H1 (cell line): ENCODE measurements at regions not wholly inside any gene's neighbourhood (a gene's known extent, or its start where the extent isn't known, plus 50 kb on each side); places are given as distances from the start of the nearest gene placed in this dataset.

Experiments used
- CTCF ChIA-PET: fragments of 300-600 bp; sonication (Branson Sonifier 250); formaldehyde crosslinking; loops from one replicate; lab custom pipeline; 2021; ENCODE audit not compliant: partially characterized antibody; lab: Charles Lee
- POLR2A ChIA-PET: fragments of 300-600 bp; sonication (Branson Sonifier 250); formaldehyde crosslinking; loops from one replicate; lab custom pipeline; 2021; ENCODE audit warnings: inconsistent platforms; ENCODE audit not compliant: partially characterized antibody; lab: Charles Lee
- DNase-seq, 2 experiments: peaks; one replicate each; pipeline versions ENCODE4 v3.0.0 to v3.0.0-alpha.2; 2010 to 2022; ENCODE audit warnings: low spot score in 2 of 2, low read depth in 1 of 2, mixed read lengths in 1 of 2
- FAIRE-seq: peaks from 2 replicates; lab custom pipeline; 2011; peaks lifted over from hg19 to GRCh38; lab: Jason Lieb, UNC
- H2AFZ ChIP-seq: 2 replicates; pipeline ENCODE4 v1.8.1; 2012; ENCODE audit warnings: low read length, inconsistent platforms
- H2AK5ac ChIP-seq: 2 replicates; pipeline ENCODE4 v1.6.1; 2013; ENCODE audit warnings: low read depth, low read length
- H2BK120ac ChIP-seq: replicated peaks from 2 replicates; pipeline ENCODE3; 2013; ENCODE audit warnings: low read depth, low read length, inconsistent platforms
- H2BK12ac ChIP-seq: 2 replicates; pipeline ENCODE4 v1.6.1; 2013; ENCODE audit warnings: low read depth, low read length
- H2BK15ac ChIP-seq: 2 replicates; pipeline ENCODE4 v1.6.1; 2013; ENCODE audit warnings: low read length
- H2BK20ac ChIP-seq: 2 replicates; pipeline ENCODE4 v1.6.1; 2013; ENCODE audit warnings: low read length
- H2BK5ac ChIP-seq: 2 replicates; pipeline ENCODE4 v1.6.1; 2013; ENCODE audit warnings: low read depth, low read length
- H3K14ac ChIP-seq: 2 replicates; pipeline ENCODE4 v1.6.1; 2013; ENCODE audit warnings: inconsistent platforms; ENCODE audit not compliant: insufficient read length
- H3K18ac ChIP-seq: 2 replicates; pipeline ENCODE4 v1.6.1; 2013; ENCODE audit warnings: low read length; ENCODE audit errors: extremely low read depth
- H3K23ac ChIP-seq: 2 replicates; pipeline ENCODE4 v1.6.1; 2013; ENCODE audit warnings: inconsistent platforms; ENCODE audit not compliant: insufficient read length
- H3K23me2 ChIP-seq: 2 replicates; pipeline ENCODE4 v1.6.1; 2013; ENCODE audit warnings: low read depth, low read length
- H3K27ac ChIP-seq: 2 replicates; pipeline ENCODE4 v1.6.1; 2011; ENCODE audit warnings: low read depth, low read length, inconsistent platforms
- H3K27me3 ChIP-seq, 4 experiments: replicated peaks in 1 of 4; 1 replicate in 1 of 4; 2 replicates in 3 of 4; pipeline versions ENCODE4 v1.6.1 to v1.8.1; 2011 to 2013; ENCODE audit warnings: low read length in 3 of 4, mild to moderate bottlenecking in 3 of 4, inconsistent platforms in 2 of 4, mixed read lengths in 2 of 4, moderate library complexity in 1 of 4; ENCODE audit not compliant: control insufficient read depth in 3 of 4, insufficient read depth in 3 of 4; ENCODE audit errors: extremely low read depth in 1 of 4
- H3K36me3 ChIP-seq, 4 experiments: 2 replicates each; pipeline versions ENCODE4 v1.6.1 to v1.8.1; 2011 to 2013; ENCODE audit warnings: mild to moderate bottlenecking in 4 of 4, low read length in 3 of 4, moderate library complexity in 2 of 4, control low read depth in 1 of 4, inconsistent platforms in 1 of 4; ENCODE audit not compliant: insufficient read depth in 4 of 4, control insufficient read depth in 2 of 4
- H3K4ac ChIP-seq: replicated peaks from 2 replicates; pipeline ENCODE3; 2013; ENCODE audit warnings: low read length, low read depth, mixed read lengths, inconsistent platforms; ENCODE audit not compliant: insufficient read length
- H3K4me1 ChIP-seq, 4 experiments: replicated peaks in 1 of 4; 1 replicate in 1 of 4; 2 replicates in 3 of 4; pipeline versions ENCODE4 v1.6.1 to v1.8.1; 2011 to 2013; ENCODE audit warnings: low read length in 3 of 4, inconsistent platforms in 2 of 4, mixed read lengths in 1 of 4; ENCODE audit not compliant: insufficient read depth in 4 of 4, control insufficient read depth in 3 of 4
- H3K4me2 ChIP-seq, 2 experiments: 2 replicates each; pipeline versions ENCODE4 v1.6.1 to v1.8.1; 2011 to 2013; ENCODE audit warnings: low read depth in 2 of 2, low read length in 2 of 2, control low read depth in 1 of 2, inconsistent platforms in 1 of 2, mild to moderate bottlenecking in 1 of 2; ENCODE audit not compliant: insufficient read depth in 1 of 2
- H3K4me3 ChIP-seq, 4 experiments: fragments of 200-600, 300-600 bp in 1 of 4; sonication (generic), shearing (Covaris generic), sonication (Bioruptor Twin) in 1 of 4; 2 replicates each; pipeline versions ENCODE4 v1.5.1 to v1.8.1; 2011 to 2016; ENCODE audit warnings: low read length in 4 of 4, low read depth in 3 of 4, control low read depth in 2 of 4, inconsistent platforms in 2 of 4, mild to moderate bottlenecking in 2 of 4, mixed read lengths in 1 of 4, moderate library complexity in 1 of 4; ENCODE audit not compliant: insufficient read depth in 2 of 4; ENCODE audit errors: extremely low read depth in 1 of 4
- H3K56ac ChIP-seq: replicated peaks from 2 replicates; pipeline ENCODE3; 2013; ENCODE audit warnings: low read depth, mild to moderate bottlenecking, mixed read lengths, low read length, inconsistent platforms; ENCODE audit not compliant: insufficient read length
- H3K79me1 ChIP-seq: 2 replicates; pipeline ENCODE4 v1.6.1; 2013; ENCODE audit warnings: low read depth, low read length, control low read depth
- H3K79me2 ChIP-seq, 2 experiments: 2 replicates each; pipeline versions ENCODE4 v1.6.1 to v1.8.1; 2012 to 2013; ENCODE audit warnings: low read length in 2 of 2, mild to moderate bottlenecking in 2 of 2, inconsistent platforms in 1 of 2; ENCODE audit not compliant: insufficient read depth in 2 of 2, control insufficient read depth in 1 of 2
- H3K9ac ChIP-seq, 4 experiments: replicated peaks in 1 of 4; 1 replicate in 1 of 4; 2 replicates in 3 of 4; pipeline versions ENCODE4 v1.6.1 to v1.8.1; 2011 to 2013; ENCODE audit warnings: low read depth in 3 of 4, low read length in 3 of 4, control low read depth in 2 of 4, mild to moderate bottlenecking in 2 of 4, moderate library complexity in 2 of 4, inconsistent platforms in 1 of 4; ENCODE audit errors: extremely low read depth in 1 of 4
- H3K9me3 ChIP-seq, 2 experiments: 2 replicates each; pipeline versions ENCODE4 v1.6.1 to v1.8.1; 2012 to 2013; ENCODE audit warnings: mild to moderate bottlenecking in 2 of 2, moderate library complexity in 2 of 2, control low read depth in 1 of 2, inconsistent platforms in 1 of 2, low read depth in 1 of 2, low read length in 1 of 2, mixed read lengths in 1 of 2; ENCODE audit not compliant: insufficient read depth in 2 of 2
- H4K20me1 ChIP-seq, 2 experiments: replicated peaks in 1 of 2; 2 replicates each; pipeline versions ENCODE3 to v1.8.1; 2011 to 2013; ENCODE audit warnings: inconsistent platforms in 2 of 2, low read length in 2 of 2, mild to moderate bottlenecking in 1 of 2; ENCODE audit not compliant: insufficient read depth in 2 of 2, control insufficient read depth in 1 of 2
- H4K5ac ChIP-seq: 2 replicates; pipeline ENCODE4 v1.6.1; 2013; ENCODE audit warnings: low read length, low read depth, mixed read lengths, inconsistent platforms; ENCODE audit not compliant: insufficient read length
- H4K8ac ChIP-seq: 2 replicates; pipeline ENCODE4 v1.8.0; 2013; ENCODE audit warnings: mild to moderate bottlenecking, moderate library complexity, low read length, inconsistent platforms; ENCODE audit not compliant: insufficient read depth; ENCODE audit errors: extremely low read depth
- H4K91ac ChIP-seq: replicated peaks from 2 replicates; pipeline ENCODE3; 2013; ENCODE audit warnings: low read length, mixed read lengths, inconsistent platforms; ENCODE audit not compliant: insufficient read length
- ATF2 ChIP-seq: IDR thresholded peaks from 2 replicates; pipeline ENCODE4 v1.6.1; 2012; ENCODE audit warnings: low read length, inconsistent platforms
- CTBP2 ChIP-seq: IDR thresholded peaks from 2 replicates; pipeline ENCODE4 v1.7.0; 2011; ENCODE audit warnings: borderline replicate concordance, mild to moderate bottlenecking, moderate library complexity, mixed read lengths, low read length; ENCODE audit not compliant: insufficient read depth, insufficient read length
- FOSL1 ChIP-seq: IDR thresholded peaks from 2 replicates; pipeline ENCODE4 v1.6.1; 2011; ENCODE audit warnings: mild to moderate bottlenecking, low read depth, low read length, moderate library complexity; ENCODE audit not compliant: insufficient read depth
- PHF8 ChIP-seq: fragments of 200-600 bp; sonication (generic); conservative IDR thresholded peaks from 2 replicates; pipeline ENCODE4 v1.7.1; 2012; ENCODE audit warnings: low read depth, mild to moderate bottlenecking, inconsistent platforms, low read length, moderate library complexity
- POU5F1 ChIP-seq: IDR thresholded peaks from 2 replicates; pipeline ENCODE4 v1.6.1; 2011; ENCODE audit warnings: low read depth, mild to moderate bottlenecking, low read length, moderate library complexity
- WGBS, 2 experiments: shearing (Covaris generic) in 1 of 2; methylation state at CpG; one replicate each; pipeline versions ENCODE4 v1.1.6 to v1.1.7; 2013 to 2015; ENCODE audit warnings: low lambda C conversion rate in 2 of 2, mixed read lengths in 2 of 2, inconsistent platforms in 1 of 2, low coverage in 1 of 2, missing lambda C conversion rate in 1 of 2; ENCODE audit not compliant: insufficient replicate concordance in 2 of 2, insufficient coverage in 1 of 2, insufficient read length in 1 of 2; ENCODE audit errors: extremely low coverage in 1 of 2, missing lambda C conversion rate in 1 of 2; 5-methylcytosine and 5-hydroxymethylcytosine counted together

- H3K4me3 ChIP-seq, result no peak overlapping the region
- no peak overlapping the region for H4K91ac ChIP-seq
- FAIRE-seq (no peak), DNase-seq (no peak)
- H3K27ac ChIP-seq, result no peak overlapping the region
- ChIA-PET POLR2A (no interaction called here), CTCF (interaction anchor here (1.0 kb wide), 1 partner anchor 11 kb away, joined by 3 read pairs; no protein-coding TSS in a partner anchor)
- 0 out of 4 replicates have a peak, but pooled peaks cover 0 to 4% of the 10 kb centered on the region in 2 experiments for H3K9me3 ChIP-seq
- no peak overlapping the region for H3K23ac ChIP-seq
- no peak overlapping the region for H4K5ac ChIP-seq
- H3K23me2 ChIP-seq, result no peaks in the 10 kb centered on the region
- no peak overlapping the region for H2BK5ac ChIP-seq
- no peaks in the 10 kb centered on the region for H3K36me3 ChIP-seq
- no peaks in the 10 kb centered on the region for H4K20me1 ChIP-seq
- no peak overlapping the region for H2BK15ac ChIP-seq
- H2BK20ac ChIP-seq, result no peak overlapping the region
- no peak overlapping the region for H3K4me2 ChIP-seq
- H4K8ac ChIP-seq, result no peak overlapping the region
- H3K27me3 ChIP-seq, result no peaks in the 10 kb centered on the region
- H3K18ac ChIP-seq, result no peak overlapping the region
- TF ChIP-seq ATF2 (no peak), PHF8 (no peak), POU5F1 (no peak), FOSL1 (no peak), CTBP2 (no peak)
- no peak overlapping the region for H2BK120ac ChIP-seq
- H2AFZ ChIP-seq, result no peak overlapping the region
- no peaks in the 10 kb centered on the region for H3K4me1 ChIP-seq
- no peak overlapping the region for H2AK5ac ChIP-seq
- no peaks in the 10 kb centered on the region for H3K79me2 ChIP-seq
- H3K56ac ChIP-seq, result no peak overlapping the region
- WGBS, 2 experiments, result 100% methylated on average over 1 of the region's 1 CpG; no CpG with 5 or more reads in 1 of the 2 experiments
- no peak overlapping the region for H3K9ac ChIP-seq
- H2BK12ac ChIP-seq, result no peak overlapping the region
- no peaks in the 10 kb centered on the region for H3K79me1 ChIP-seq
- H3K4ac ChIP-seq, result no peak overlapping the region
- no peak overlapping the region for H3K14ac ChIP-seq
Observed at GRCh38 chr3:82954486-82954885, 1193.0 kb upstream of the GBE1 start.
